DND-41 (cell line): ENCODE measurements at regions not wholly inside any gene's neighbourhood (a gene's known extent, or its start where the extent isn't known, plus 50 kb on each side); places are given as distances from the start of the nearest gene placed in this dataset.

ENCODE experiments used
- EZH2 ChIP-seq: IDR thresholded peaks from 3 replicates; pipeline ENCODE4 v1.6.1; 2012; ENCODE audit warnings: borderline replicate concordance, low read depth, mild to moderate bottlenecking, moderate library complexity, low read length, inconsistent platforms; ENCODE audit not compliant: severe bottlenecking
- TF ChIP-seq, protein P1 (sequence below): IDR thresholded peaks from 2 replicates; pipeline ENCODE4 v1.5.1; 2012; ENCODE audit warnings: borderline replicate concordance, low read length, moderate library complexity, mild to moderate bottlenecking; ENCODE audit not compliant: poor library complexity, severe bottlenecking; ENCODE audit errors: extremely low read depth

DNA sequence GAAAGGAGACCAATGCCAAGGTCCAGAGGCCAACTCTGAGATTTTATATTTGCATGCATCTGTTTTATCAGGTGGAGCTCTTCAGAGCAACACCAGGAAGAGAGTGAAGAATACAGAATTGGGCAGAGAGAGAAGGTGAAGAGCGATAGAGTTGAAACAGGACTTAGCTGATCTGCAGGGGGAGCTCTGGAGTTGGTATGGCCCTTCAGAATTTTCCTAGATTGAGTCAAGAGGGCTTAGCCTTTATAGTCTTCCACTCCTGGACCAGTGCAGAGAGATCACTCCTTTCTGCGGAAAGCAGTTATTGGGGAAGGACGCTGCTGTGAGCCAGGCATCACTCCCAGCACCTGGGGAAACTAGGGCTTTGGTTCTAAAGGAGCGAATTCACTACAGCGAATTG, 105.0 kb upstream of the DGKB start:
- TF ChIP-seq, protein P1, sequence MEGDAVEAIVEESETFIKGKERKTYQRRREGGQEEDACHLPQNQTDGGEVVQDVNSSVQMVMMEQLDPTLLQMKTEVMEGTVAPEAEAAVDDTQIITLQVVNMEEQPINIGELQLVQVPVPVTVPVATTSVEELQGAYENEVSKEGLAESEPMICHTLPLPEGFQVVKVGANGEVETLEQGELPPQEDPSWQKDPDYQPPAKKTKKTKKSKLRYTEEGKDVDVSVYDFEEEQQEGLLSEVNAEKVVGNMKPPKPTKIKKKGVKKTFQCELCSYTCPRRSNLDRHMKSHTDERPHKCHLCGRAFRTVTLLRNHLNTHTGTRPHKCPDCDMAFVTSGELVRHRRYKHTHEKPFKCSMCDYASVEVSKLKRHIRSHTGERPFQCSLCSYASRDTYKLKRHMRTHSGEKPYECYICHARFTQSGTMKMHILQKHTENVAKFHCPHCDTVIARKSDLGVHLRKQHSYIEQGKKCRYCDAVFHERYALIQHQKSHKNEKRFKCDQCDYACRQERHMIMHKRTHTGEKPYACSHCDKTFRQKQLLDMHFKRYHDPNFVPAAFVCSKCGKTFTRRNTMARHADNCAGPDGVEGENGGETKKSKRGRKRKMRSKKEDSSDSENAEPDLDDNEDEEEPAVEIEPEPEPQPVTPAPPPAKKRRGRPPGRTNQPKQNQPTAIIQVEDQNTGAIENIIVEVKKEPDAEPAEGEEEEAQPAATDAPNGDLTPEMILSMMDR = no peak
- no peak for TF ChIP-seq EZH2
